ENCODE measurements at regions not wholly inside any gene's neighbourhood (a gene's known extent, or its start where the extent isn't known, plus 50 kb on each side); places are given as distances from the start of the nearest gene placed in this dataset.
"Not testable (repeated sequence)": the region's sequence is repeated elsewhere in the genome, so short reads cannot be mapped to it uniquely, and the experiment has no call there.

- ATAC-seq (ENCODE audit: insufficient read depth, low read depth): no peak
- no peak overlapping the region for H3K4me2 ChIP-seq (ENCODE audit: insufficient read depth, low read length)
- peaks cover 43% of the 10 kb centered on the region for H4K20me1 ChIP-seq (ENCODE audit: insufficient read depth, low read length)
Measured at GRCh38 chr12:124375141-124375788, 80.4 kb downstream of the RFLNA start.

GRCh38 chr12:124374567-124374966 is 79.7 kb downstream of the RFLNA start:
- no peak for TF ChIP-seq CTCF (IDR thresholded peaks at IDR 0.05; ENCODE audit: borderline replicate concordance, extremely low read depth, low read length, poor library complexity, severe bottlenecking)
- no peak for TF ChIP-seq EZH2 (IDR thresholded peaks at IDR 0.05; ENCODE audit: borderline replicate concordance, low read depth, low read length, severe bottlenecking)
- Histone ChIP-seq H3K79me2 (ENCODE audit: insufficient read depth, low read length) (no peaks in the 10 kb centered on the region), H3K4me2 (ENCODE audit: insufficient read depth, low read length) (no peak overlapping the region), H3K9ac (ENCODE audit: low read depth, low read length) (no peak overlapping the region), H3K27me3 (ENCODE audit: insufficient read depth, low read length, poor library complexity) (no peaks in the 10 kb centered on the region), H2AFZ (ENCODE audit: low read depth, low read length) (no peak overlapping the region), H3K4me3 (ENCODE audit: low read depth in 1 of 2, low read length in 2 of 2) (no peak overlapping the region), H3K9me3 (ENCODE audit: insufficient read depth, low read length, severe bottlenecking) (no peaks in the 10 kb centered on the region), H3K36me3 (ENCODE audit: insufficient read depth, low read length) (peaks cover 81% of the 10 kb centered on the region), H4K20me1 (ENCODE audit: insufficient read depth, low read length) (peaks cover 41% of the 10 kb centered on the region), H3K4me1 (ENCODE audit: insufficient read depth, low read length) (no peaks in the 10 kb centered on the region), H3K27ac (ENCODE audit: low read length) (no peak overlapping the region)
- no peak for ATAC-seq (ENCODE audit: insufficient read depth, low read depth)
- no peak for DNase-seq

More at GRCh38 chr12:124375141-124375788, 80.4 kb downstream of the RFLNA start:
- Histone ChIP-seq H3K9me3 (ENCODE audit: insufficient read depth, low read length, severe bottlenecking) (no peaks in the 10 kb centered on the region), H3K4me3 (ENCODE audit: low read depth in 1 of 2, low read length in 2 of 2) (no peak overlapping the region), H3K27me3 (ENCODE audit: insufficient read depth, low read length, poor library complexity) (no peaks in the 10 kb centered on the region), H3K79me2 (ENCODE audit: insufficient read depth, low read length) (no peaks in the 10 kb centered on the region), H3K27ac (ENCODE audit: low read length) (no peak overlapping the region), H3K36me3 (ENCODE audit: insufficient read depth, low read length) (peaks cover 81% of the 10 kb centered on the region), H3K4me1 (ENCODE audit: insufficient read depth, low read length) (no peaks in the 10 kb centered on the region), H2AFZ (ENCODE audit: low read depth, low read length) (no peak overlapping the region), H3K9ac (ENCODE audit: low read depth, low read length) (no peak overlapping the region)
- DNase-seq: no peak
- TF ChIP-seq CTCF (IDR thresholded peaks at IDR 0.05; ENCODE audit: borderline replicate concordance, extremely low read depth, low read length, poor library complexity, severe bottlenecking) (peak; percentile 22), EZH2 (IDR thresholded peaks at IDR 0.05; ENCODE audit: borderline replicate concordance, low read depth, low read length, severe bottlenecking) (no peak)

- H2AFZ ChIP-seq (ENCODE audit: low read depth, low read length): no peak overlapping the region
- H3K4me1 ChIP-seq (ENCODE audit: insufficient read depth, low read length): no peaks in the 10 kb centered on the region
- no peak overlapping the region for H3K4me2 ChIP-seq (ENCODE audit: insufficient read depth, low read length)
- no peaks in the 10 kb centered on the region for H3K9me3 ChIP-seq (ENCODE audit: insufficient read depth, low read length, severe bottlenecking)
- no peak for ATAC-seq (ENCODE audit: insufficient read depth, low read depth)
- TF ChIP-seq CTCF (IDR thresholded peaks at IDR 0.05; ENCODE audit: borderline replicate concordance, extremely low read depth, low read length, poor library complexity, severe bottlenecking) (no peak), EZH2 (IDR thresholded peaks at IDR 0.05; ENCODE audit: borderline replicate concordance, low read depth, low read length, severe bottlenecking) (no peak)
- H3K36me3 ChIP-seq (ENCODE audit: insufficient read depth, low read length): peaks cover 80% of the 10 kb centered on the region
- DNase-seq: no peak
- no peaks in the 10 kb centered on the region for H3K27me3 ChIP-seq (ENCODE audit: insufficient read depth, low read length, poor library complexity)
- peaks cover 40% of the 10 kb centered on the region for H4K20me1 ChIP-seq (ENCODE audit: insufficient read depth, low read length)
- no peak overlapping the region for H3K27ac ChIP-seq (ENCODE audit: low read length)
- H3K4me3 ChIP-seq (ENCODE audit: low read depth in 1 of 2, low read length in 2 of 2): no peak overlapping the region
- no peak overlapping the region for H3K9ac ChIP-seq (ENCODE audit: low read depth, low read length)
- no peaks in the 10 kb centered on the region for H3K79me2 ChIP-seq (ENCODE audit: insufficient read depth, low read length)
Measured at GRCh38 chr12:124374147-124374546, 79.3 kb downstream of the RFLNA start.

GRCh38 chr12:124373701-124374100 is 78.8 kb downstream of the RFLNA start:
- not testable (repeated sequence) for ATAC-seq (ENCODE audit: insufficient read depth, low read depth); DNase-seq; H3K4me3 ChIP-seq (ENCODE audit: low read depth in 1 of 2, low read length in 2 of 2); H3K79me2 ChIP-seq (ENCODE audit: insufficient read depth, low read length); H3K27me3 ChIP-seq (ENCODE audit: insufficient read depth, low read length, poor library complexity); H3K9me3 ChIP-seq (ENCODE audit: insufficient read depth, low read length, severe bottlenecking); H3K9ac ChIP-seq (ENCODE audit: low read depth, low read length); H2AFZ ChIP-seq (ENCODE audit: low read depth, low read length); H3K4me1 ChIP-seq (ENCODE audit: insufficient read depth, low read length); H3K4me2 ChIP-seq (ENCODE audit: insufficient read depth, low read length); H3K27ac ChIP-seq (ENCODE audit: low read length)
- Histone ChIP-seq H3K36me3 (ENCODE audit: insufficient read depth, low read length) (peaks cover 76% of the 10 kb centered on the region), H4K20me1 (ENCODE audit: insufficient read depth, low read length) (peaks cover 37% of the 10 kb centered on the region)
